ENCODE measurements at regions not wholly inside any gene's neighbourhood (a gene's known extent, or its start where the extent isn't known, plus 50 kb on each side); places are given as distances from the start of the nearest gene placed in this dataset.

DNA sequence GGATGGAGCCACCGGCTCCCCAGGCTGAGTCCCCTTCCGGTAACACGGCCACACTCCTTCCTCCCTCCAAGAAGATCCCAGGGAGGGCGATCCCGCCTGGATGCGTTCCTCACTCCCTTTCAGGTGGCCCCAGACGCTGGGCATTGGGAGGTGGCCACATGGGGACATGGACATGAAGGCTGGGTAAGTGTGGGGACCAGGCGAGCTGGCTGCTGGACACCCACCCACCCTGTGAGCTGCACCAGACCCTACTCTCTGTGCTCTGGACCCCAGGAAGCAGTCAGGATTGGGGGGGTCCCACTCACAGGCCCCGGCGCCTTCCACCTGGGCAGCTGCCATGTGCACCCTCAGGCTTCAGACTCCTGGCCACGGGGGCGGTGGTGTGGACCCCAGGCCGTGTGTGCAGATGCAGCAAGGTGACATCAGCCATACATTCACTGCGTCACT, 932.8 kb downstream of the BRD1 start:
- no peak overlapping the region for H3K4me3 ChIP-seq (replicated peaks; ENCODE audit: low read depth, low read length)
- no peak for DNase-seq (ENCODE audit: extremely low read depth, low read depth)
- TF ChIP-seq, protein P1, sequence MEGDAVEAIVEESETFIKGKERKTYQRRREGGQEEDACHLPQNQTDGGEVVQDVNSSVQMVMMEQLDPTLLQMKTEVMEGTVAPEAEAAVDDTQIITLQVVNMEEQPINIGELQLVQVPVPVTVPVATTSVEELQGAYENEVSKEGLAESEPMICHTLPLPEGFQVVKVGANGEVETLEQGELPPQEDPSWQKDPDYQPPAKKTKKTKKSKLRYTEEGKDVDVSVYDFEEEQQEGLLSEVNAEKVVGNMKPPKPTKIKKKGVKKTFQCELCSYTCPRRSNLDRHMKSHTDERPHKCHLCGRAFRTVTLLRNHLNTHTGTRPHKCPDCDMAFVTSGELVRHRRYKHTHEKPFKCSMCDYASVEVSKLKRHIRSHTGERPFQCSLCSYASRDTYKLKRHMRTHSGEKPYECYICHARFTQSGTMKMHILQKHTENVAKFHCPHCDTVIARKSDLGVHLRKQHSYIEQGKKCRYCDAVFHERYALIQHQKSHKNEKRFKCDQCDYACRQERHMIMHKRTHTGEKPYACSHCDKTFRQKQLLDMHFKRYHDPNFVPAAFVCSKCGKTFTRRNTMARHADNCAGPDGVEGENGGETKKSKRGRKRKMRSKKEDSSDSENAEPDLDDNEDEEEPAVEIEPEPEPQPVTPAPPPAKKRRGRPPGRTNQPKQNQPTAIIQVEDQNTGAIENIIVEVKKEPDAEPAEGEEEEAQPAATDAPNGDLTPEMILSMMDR (IDR thresholded peaks at IDR 0.05; ENCODE audit: low read depth, low read length, missing control alignments) = no peak

DNA sequence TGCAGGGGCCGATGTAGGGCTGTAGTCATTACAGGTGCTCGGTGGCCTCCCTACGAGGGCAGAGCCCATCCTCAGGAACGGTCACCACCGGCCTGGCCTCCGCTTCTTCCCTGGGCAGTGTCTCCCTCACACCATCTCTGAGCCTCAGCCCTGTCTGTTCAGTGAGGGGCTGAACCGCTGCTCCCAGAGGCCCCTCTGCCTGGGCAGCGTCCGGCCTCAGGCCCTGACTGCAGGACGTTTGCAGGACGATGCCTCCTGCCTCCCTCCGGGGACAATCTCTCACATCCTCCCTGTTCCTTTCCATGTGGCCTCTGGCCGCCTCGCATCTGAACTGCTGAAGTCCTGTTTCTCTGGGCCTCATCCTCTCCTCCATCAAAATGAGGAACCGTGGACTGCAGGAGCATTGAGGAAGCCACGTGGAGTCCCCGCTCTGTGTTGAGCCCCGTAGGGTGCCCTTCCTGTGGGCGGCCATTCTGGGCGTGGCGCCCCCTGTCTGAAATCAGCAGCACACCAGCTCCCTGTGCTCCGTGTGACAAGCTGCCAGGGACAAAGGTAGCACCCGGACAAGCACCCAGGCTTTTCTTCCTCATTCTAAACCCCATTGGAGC, 933.5 kb downstream of the BRD1 start:
- TF ChIP-seq, protein P1 (IDR thresholded peaks at IDR 0.05; ENCODE audit: low read depth, low read length, missing control alignments) = no peak
- no peak for DNase-seq (ENCODE audit: extremely low read depth, low read depth)
- no peak overlapping the region for H3K4me3 ChIP-seq (replicated peaks; ENCODE audit: low read depth, low read length)

DNA sequence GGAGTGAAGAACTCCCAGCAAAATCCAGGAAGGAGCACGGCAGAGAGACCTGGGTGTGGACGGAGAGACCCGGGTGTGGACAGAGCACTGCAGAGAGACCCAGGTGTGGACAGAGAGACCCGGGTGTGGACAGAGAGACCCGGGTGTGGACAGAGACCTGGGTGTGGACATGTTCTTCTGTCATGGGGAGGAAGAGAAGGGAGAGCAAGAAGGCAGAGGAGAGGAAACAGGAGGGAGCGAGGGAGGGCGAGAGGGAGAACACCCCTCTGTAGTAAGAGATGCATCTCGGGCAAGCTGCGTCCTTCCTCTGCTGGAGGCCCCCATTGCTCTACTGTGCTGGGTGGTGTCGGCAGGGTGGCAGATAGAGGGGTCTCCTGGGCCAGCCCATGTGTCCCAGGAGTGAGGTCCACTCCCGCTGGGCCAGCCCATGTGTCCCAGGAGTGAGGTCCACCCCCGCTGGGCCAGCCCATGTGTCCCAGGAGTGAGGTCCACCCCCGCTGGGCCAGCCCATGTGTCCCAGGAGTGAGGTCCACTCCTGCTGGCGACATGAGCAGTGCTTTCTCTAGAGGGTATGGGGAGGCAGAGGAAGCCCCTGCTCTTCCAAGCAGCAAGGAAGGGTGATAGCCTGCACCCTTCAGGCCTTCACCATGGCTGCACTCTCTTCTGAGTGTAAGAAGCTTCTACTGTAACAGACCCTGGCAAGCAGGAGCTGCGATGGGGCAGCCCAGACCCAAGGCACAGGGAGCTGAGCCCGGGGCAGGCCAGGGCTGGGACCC, 934.2 kb downstream of the BRD1 start:
- no peak overlapping the region for H3K4me3 ChIP-seq (replicated peaks; ENCODE audit: low read depth, low read length)
- no peak for DNase-seq (ENCODE audit: extremely low read depth, low read depth)
- TF ChIP-seq, protein P1 (IDR thresholded peaks at IDR 0.05; ENCODE audit: low read depth, low read length, missing control alignments) = no peak

DNA sequence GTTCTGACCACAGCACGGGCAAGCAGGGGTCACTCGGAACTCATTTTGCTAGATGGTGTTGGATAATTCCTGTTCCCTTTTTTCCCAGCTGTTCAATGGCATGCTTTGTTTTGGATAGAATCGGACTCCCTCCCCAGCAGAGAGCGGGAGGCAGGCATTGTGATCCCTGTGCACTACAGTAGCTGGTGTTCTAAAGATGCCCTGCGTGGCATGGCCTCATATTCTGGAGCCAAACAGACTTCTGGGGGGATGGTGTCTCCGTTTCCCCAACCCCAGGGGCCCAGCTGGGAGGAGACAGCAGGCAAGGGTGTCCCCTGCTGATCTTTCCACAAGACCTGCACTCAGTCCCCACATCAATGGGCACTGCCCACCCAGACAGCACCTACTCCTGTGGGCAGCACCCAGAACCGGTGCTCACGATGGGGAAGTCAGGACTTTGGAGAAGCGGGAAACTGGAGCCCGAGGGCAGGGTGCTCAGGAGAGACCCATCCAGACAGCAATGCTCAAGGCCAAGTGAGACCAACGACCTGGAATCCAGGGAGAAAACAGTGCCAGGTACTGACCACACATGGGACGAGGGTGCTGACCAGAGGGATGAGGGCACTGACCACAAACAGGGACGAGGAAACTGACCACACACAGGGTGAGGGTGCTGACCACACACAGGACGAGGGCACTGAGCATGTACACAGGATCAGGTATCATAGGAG, 934.9 kb downstream of the BRD1 start:
- DNase-seq (ENCODE audit: extremely low read depth, low read depth) = no peak
- no peak overlapping the region for H3K4me3 ChIP-seq (replicated peaks; ENCODE audit: low read depth, low read length)
- TF ChIP-seq, protein P1 (IDR thresholded peaks at IDR 0.05; ENCODE audit: low read depth, low read length, missing control alignments) = no peak

DNA sequence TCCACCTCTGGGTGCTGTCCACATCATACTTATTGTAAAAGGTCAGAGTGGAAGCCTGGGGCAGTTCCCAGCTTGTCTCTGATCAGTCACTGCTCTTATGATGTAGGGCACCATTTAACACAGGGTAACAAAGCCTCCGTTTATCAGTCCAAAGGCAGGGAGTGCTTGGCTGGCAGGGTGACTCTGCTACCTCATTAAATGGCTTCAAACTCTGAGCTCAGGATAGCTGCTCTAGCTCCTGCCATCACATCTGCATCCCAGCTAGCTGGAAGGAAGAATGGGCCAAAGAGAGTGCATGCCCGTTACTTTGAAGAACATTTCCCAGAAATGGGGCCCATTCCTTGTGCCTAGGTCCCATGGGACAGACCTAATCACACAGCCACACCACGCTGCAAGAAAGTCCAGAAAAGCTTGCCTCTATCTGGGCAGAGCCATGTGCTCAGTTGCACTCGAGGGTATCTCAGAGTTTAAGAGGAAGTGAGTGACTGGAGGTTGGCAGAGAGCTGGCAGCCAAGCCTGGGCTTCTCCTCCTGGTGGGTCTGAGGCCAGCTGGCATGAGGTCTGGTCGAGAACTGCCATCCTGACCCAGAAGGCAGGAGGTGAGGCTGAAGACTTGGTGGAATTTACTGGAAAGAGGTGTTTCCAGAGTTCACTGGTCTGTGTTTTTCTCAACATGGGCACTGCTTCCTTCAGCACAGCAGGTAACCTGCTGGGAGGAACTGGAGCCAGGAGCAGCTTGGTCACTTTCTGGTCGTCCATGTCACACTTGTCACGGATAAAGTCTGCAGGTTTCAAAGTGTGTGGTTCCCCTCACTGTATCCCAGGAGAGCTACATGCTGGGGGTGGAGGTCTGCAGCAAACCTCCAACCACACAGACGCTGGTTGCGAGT, 935.7 kb downstream of the BRD1 start:
- DNase-seq (ENCODE audit: extremely low read depth, low read depth) = no peak
- no peak overlapping the region for H3K4me3 ChIP-seq (replicated peaks; ENCODE audit: low read depth, low read length)
- TF ChIP-seq, protein P1 (IDR thresholded peaks at IDR 0.05; ENCODE audit: low read depth, low read length, missing control alignments) = no peak
